MCF 10A (cell line): ENCODE measurements at regions not wholly inside any gene's neighbourhood (a gene's known extent, or its start where the extent isn't known, plus 50 kb on each side); places are given as distances from the start of the nearest gene placed in this dataset.

Source experiments
- BruUV-seq: library from RNA; stranded (reverse); fragments of 400-500 nt; replicated peaks from 2 replicates; lab custom pipeline; 2021; lab: Mats Ljungman, UMichigan
- CTCF ChIA-PET: fragments of 300-600 bp; sonication (Branson Sonifier 250); formaldehyde crosslinking; extraction: SDS; loops from one replicate; lab custom pipeline; 2021; ENCODE audit warnings: antibody characterized with exemption, inconsistent platforms; lab: Yijun Ruan, JAX
- POLR2A ChIA-PET: fragments of 300-600, 350-650 bp; sonication (Branson Sonifier 250); formaldehyde crosslinking; extraction: SDS; loops from one replicate; lab custom pipeline; 2020; ENCODE audit warnings: antibody characterized with exemption, inconsistent platforms; lab: Yijun Ruan, JAX
- DNase-seq: peaks from one replicate; pipeline ENCODE4 v3.0.0-alpha.2; 2018; ENCODE audit not compliant: unreplicated experiment
- H3K27ac Mint-ChIP-seq: one replicate; pipeline ENCODE4 v1.8.0; 2022; ENCODE audit warnings: mild to moderate bottlenecking, low read depth, mixed read lengths; ENCODE audit not compliant: unreplicated experiment
- H3K27me3 Mint-ChIP-seq: one replicate; pipeline ENCODE4 v1.8.0; 2022; ENCODE audit warnings: mixed read lengths; ENCODE audit not compliant: insufficient read depth, unreplicated experiment
- H3K36me3 Mint-ChIP-seq: one replicate; pipeline ENCODE4 v1.8.0; 2022; ENCODE audit warnings: mild to moderate bottlenecking, moderate library complexity, mixed read lengths; ENCODE audit not compliant: insufficient read depth, unreplicated experiment
- H3K4me1 Mint-ChIP-seq: one replicate; pipeline ENCODE4 v1.8.0; 2022; ENCODE audit warnings: mixed read lengths; ENCODE audit not compliant: insufficient read depth, unreplicated experiment
- H3K4me3 Mint-ChIP-seq: one replicate; pipeline ENCODE4 v1.8.0; 2022; ENCODE audit warnings: mild to moderate bottlenecking, moderate library complexity, mixed read lengths; ENCODE audit not compliant: unreplicated experiment
- H3K9me3 Mint-ChIP-seq: one replicate; pipeline ENCODE4 v1.8.0; 2022; ENCODE audit warnings: mixed read lengths; ENCODE audit not compliant: unreplicated experiment
- intact Hi-C: fragments of 100-400 bp; cut with micrococcal nuclease; formaldehyde crosslinking; loops from 2 replicates; pipeline ENCODE4 v1.14.1; 2022
- TF ChIP-seq, protein P1 (sequence below): fragments of 200-600 bp; IDR thresholded peaks from one replicate; pipeline ENCODE4 v1.8.0; 2022; ENCODE audit warnings: antibody characterized with exemption, mild to moderate bottlenecking; ENCODE audit not compliant: unreplicated experiment

- Mint-ChIP-seq H3K9me3 (no peaks in the 10 kb centered on the region), H3K4me1 (peaks cover 14% of the 10 kb centered on the region), H3K36me3 (peaks cover 6% of the 10 kb centered on the region), H3K27me3 (no peaks in the 10 kb centered on the region), H3K4me3 (no peak overlapping the region), H3K27ac (no peak overlapping the region)
- intact Hi-C loops = no loop called here
- TF ChIP-seq, protein P1, sequence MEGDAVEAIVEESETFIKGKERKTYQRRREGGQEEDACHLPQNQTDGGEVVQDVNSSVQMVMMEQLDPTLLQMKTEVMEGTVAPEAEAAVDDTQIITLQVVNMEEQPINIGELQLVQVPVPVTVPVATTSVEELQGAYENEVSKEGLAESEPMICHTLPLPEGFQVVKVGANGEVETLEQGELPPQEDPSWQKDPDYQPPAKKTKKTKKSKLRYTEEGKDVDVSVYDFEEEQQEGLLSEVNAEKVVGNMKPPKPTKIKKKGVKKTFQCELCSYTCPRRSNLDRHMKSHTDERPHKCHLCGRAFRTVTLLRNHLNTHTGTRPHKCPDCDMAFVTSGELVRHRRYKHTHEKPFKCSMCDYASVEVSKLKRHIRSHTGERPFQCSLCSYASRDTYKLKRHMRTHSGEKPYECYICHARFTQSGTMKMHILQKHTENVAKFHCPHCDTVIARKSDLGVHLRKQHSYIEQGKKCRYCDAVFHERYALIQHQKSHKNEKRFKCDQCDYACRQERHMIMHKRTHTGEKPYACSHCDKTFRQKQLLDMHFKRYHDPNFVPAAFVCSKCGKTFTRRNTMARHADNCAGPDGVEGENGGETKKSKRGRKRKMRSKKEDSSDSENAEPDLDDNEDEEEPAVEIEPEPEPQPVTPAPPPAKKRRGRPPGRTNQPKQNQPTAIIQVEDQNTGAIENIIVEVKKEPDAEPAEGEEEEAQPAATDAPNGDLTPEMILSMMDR = no peak
- no TSS peak for BruUV-seq
- DNase-seq = no peak
- POLR2A ChIA-PET = no interaction called here
- CTCF ChIA-PET = no interaction called here
These were observed 419.6 kb upstream of the MARCKS start for GRCh38 chr6:113437566-113437965.

DNA sequence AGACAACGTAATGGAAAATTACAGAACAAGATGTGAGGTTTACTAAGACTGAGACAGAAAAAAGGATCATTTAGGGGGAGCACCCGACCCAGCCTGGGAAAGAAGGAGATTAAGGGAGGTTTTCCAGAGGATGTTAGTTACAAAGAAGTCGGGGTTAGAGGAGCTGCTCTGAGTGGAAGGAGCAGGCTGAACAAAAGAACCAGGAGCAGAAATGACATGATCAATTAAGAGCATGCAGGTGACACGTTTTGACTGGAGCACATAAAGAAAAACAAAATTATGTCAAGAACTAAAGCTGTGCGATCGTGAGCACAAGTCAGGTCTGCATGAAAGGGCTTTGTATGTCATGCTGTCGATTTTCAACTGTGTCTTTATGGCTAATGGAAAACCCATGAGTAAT lies 417.3 kb upstream of the MARCKS start:
- intact Hi-C loops = no loop called here
- H3K27me3 Mint-ChIP-seq = no peaks in the 10 kb centered on the region
- BruUV-seq = no TSS peak
- H3K4me3 Mint-ChIP-seq = no peak overlapping the region
- H3K4me1 Mint-ChIP-seq = no peaks in the 10 kb centered on the region
- TF ChIP-seq, protein P1 = no peak
- no peak for DNase-seq
- H3K36me3 Mint-ChIP-seq = peaks cover 6% of the 10 kb centered on the region
- no peaks in the 10 kb centered on the region for H3K9me3 Mint-ChIP-seq
- ChIA-PET POLR2A (interaction anchor here (1.9 kb wide), 1 partner anchor 10 kb away, joined by 5 read pairs; no protein-coding TSS in a partner anchor), CTCF (no interaction called here)
- H3K27ac Mint-ChIP-seq = no peak overlapping the region

DNA sequence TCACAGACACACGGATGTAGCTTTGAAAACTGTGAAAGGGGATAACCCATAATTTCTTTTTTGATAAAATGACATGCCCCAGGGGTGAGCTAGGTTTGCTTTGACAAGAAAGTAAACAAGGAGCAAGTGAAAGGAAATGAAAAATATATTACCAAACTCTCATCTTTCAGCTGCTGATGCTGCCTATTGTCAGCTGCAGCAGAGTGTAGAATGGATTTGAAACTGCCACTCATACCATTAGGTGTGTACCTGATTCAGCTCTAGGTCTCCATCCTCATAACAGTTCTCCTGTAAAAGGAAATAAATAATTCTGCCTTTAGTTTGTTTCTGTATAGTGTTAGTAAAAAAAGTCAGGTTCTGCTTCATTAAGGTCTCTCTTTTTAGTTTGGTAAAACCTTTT lies 415.1 kb upstream of the MARCKS start:
- peaks cover 5% of the 10 kb centered on the region for H3K4me1 Mint-ChIP-seq
- H3K27ac Mint-ChIP-seq = no peak overlapping the region
- H3K27me3 Mint-ChIP-seq = no peaks in the 10 kb centered on the region
- no peaks in the 10 kb centered on the region for H3K9me3 Mint-ChIP-seq
- H3K36me3 Mint-ChIP-seq = peaks cover 6% of the 10 kb centered on the region
- intact Hi-C loops = no loop called here
- no peak for DNase-seq
- no peak overlapping the region for H3K4me3 Mint-ChIP-seq
- ChIA-PET POLR2A (interaction anchor here (3.5 kb wide), 1 partner anchor 8 kb away, joined by 14 read pairs; no protein-coding TSS in a partner anchor), CTCF (no interaction called here)
- no TSS peak for BruUV-seq
- TF ChIP-seq, protein P1 = no peak

GRCh38 chr6:113445201-113445600 lies 411.9 kb upstream of the MARCKS start:
- ChIA-PET POLR2A (interaction anchor here (0.8 kb wide), 1 partner anchor 26 kb away, joined by 3 read pairs; no protein-coding TSS in a partner anchor), CTCF (no interaction called here)
- DNase-seq = no peak
- Mint-ChIP-seq H3K27me3 (no peaks in the 10 kb centered on the region), H3K27ac (no peak overlapping the region), H3K36me3 (no peaks in the 10 kb centered on the region), H3K4me1 (peaks cover 30% of the 10 kb centered on the region), H3K9me3 (no peaks in the 10 kb centered on the region), H3K4me3 (no peak overlapping the region)
- no TSS peak for BruUV-seq
- intact Hi-C loops = no loop called here
- TF ChIP-seq, protein P1 = no peak
